NCI-H748 (cell line): ENCODE measurements at regions not wholly inside any gene's neighbourhood (a gene's known extent, or its start where the extent isn't known, plus 50 kb on each side); places are given as distances from the start of the nearest gene placed in this dataset.
"Not testable (repeated sequence)": the region's sequence is repeated elsewhere in the genome, so short reads cannot be mapped to it uniquely, and the experiment has no call there.

Experiments
- DNase-seq: peaks from one replicate; lab custom pipeline; 2025; ENCODE audit not compliant: unreplicated experiment; lab: John Stamatoyannopoulos, UW

DNA sequence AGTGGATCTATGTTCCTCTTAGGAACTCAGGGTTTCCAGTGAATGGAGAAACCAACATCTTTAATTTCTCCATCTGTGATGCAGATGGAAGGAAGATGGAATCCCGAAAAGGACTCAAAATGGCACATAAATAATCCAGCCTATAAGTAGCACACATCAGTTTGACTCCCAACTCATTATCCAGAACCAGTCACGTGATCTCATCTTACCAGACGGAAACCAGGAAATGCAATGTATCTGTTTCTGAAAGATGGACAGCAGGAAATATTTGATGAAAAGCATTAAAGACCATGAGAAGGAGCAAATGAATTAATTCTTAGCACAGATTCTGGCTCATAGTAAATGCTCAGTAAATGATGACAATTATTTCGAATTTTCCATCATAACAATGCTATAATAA lies 443.1 kb upstream of the FMR1 start:
- DNase-seq, result no peak

DNA sequence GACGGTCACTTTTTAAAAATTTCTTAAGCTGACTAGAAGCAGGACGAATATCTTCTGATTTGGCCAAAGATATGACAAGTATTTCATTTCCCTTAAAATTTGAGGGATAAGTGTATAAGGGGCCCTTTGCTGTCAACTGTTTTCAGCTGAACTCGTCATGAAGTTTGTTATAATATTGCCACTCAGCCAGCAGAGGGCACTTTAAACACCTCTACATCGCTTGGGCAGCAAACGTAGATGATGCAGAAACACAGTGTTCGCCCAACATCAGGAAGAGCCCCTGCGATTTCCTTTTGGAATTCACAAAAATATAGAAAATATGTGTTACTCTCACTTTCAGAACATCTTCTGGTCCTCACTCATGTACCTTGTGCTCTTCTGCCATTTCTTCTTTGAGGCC lies 435.7 kb upstream of the FMR1 start:
- DNase-seq, result peak; percentile 17

DNA sequence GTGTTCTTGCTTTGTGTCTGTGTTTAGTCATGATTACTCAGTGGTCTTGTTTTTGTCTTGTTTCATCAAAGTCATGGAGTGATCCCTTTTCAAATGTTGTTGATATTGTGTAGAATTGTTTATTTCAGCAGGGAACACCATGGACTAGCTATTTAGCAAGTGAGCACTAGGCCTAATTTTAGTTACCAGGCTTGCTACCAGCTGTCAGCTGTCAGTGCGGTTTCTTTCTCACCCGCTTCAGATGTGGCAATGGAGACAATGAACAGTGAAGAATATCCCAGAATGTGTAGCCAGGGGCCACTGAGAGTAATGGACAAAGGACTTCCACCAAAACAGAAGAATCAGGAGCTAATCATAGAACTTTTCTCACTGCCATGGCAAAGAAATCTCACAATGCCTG lies 432.8 kb upstream of the FMR1 start:
- DNase-seq, result no peak

DNA sequence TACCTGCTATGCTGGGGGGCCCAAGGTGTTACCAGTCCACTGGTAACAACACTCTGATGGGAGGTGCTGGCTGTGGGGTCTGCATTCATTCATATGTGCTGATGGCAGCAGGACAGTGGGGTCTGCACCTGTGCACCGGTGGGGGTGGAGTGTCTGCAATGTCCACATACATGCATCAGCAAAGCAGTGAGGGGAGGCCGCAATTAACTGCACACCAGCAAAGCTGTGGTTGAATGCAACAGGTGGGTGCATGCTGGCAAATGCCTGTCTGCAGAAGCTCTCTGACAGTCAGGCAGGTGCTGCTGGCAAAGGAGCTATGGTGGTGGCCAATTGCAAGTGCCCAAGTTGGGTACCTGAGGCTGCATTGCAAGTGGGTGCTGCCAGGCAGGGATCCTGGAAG lies 426.5 kb upstream of the FMR1 start:
- DNase-seq, result no peak

DNA sequence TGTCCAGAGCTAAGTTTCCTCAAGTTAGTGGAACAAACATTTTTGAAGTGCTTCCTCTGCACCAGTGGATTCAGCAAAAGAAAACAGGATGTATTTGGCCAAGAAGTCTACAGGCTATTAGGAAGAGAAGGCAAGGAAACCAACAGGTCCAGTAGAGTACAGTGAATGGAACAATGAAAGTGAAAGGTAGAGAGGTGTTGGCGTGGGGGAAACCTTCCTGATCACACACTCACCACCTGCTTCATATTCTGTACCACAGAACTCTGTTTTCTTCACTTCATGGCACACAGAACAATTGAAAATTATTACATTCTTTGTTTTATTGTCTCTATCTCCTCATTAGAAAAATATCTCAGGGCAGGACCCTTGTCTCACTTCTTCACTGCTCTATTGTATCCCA lies 417.4 kb upstream of the FMR1 start:
- no peak for DNase-seq

DNA sequence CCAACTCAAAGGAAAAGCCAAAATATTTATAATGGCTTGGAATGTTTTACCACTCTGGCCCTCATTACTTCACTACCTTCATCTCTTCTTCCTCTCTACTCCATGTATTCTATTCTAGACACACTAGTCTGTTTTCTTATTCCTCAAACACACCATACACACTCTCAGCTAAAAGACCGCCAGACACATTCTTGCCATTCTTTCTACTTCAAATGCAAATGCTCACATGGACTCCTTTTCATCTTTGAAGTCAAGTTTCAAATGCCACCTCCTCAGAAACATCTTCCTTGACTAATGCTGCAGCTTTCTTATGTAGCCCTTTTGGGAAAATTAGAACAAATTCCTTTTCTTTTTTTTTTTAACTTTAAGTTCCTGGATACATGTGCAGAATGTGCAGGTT lies 412.9 kb upstream of the FMR1 start:
- no peak for DNase-seq

DNA sequence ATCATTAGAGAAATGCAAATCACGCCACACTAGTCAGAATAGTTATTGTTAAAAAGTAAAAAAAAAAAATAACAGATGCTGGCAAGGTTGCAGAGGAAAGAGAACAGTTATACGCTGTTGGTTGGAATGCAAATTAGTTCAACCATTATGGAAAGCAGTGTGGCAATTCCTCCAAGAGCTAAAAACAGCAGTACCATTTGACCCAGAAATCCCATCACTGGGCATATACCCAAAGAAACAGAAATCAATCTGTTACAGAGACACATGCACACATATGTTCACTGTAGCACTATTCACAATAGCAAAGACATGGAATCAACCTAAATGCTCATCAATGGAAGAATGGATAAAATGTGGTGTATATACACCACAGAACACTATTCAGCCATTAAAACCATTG lies 388.7 kb upstream of the FMR1 start:
- no peak for DNase-seq

DNA sequence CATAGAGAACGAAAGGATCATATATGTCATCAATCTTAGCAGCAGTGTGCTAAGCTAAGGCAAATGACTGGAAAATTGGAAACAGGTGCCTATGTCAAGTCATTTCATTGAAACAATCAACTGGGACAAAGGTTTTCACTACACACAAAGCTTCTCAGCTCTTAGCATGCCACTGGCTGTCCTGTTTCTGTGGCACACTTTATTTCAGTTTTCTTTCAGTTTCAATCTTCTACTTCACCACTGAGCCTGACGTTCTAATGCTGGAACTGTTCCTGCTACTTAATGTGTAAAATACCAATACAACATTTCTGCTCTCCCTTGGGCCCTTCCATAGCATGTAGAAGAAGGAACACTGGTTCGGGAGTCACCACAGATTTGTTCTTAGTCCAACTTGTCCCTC lies 378.3 kb upstream of the FMR1 start:
- DNase-seq, result no peak

DNA sequence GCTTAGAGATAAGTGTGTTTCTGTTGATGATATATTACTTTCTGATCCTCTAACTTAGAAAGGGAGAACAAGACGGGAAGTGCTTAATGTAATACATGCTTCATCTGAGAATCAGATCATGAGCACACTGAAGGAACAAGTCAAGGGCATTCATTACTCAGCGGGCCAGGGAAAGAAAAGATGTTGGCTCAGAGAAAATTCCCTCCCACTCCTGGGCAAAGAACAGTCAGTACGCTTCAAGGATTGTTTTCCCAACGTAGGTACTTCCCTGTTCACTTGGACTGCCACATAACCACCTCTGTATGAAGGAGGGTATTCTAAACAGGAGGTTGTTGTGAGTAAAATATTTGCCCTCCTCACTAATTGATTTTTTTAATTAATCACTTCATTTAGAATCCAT lies 374.5 kb upstream of the FMR1 start:
- DNase-seq, result no peak

DNA sequence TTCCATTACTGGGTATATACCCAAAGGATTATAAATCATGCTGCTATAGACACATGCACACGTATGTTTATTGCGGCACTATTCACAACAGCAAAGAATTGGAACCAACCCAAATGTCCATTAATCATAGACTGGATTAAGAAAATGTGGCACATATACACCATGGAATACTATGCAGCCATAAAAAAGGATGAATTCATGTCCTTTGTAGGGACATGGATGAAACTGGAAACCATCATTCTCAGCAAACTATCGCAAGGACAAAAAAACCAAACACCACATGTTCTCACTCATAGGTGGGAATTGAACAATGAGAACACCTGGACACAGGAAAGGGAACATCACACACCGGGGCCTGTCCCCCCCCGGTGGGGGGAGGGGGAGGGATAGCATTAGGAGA lies 363.7 kb upstream of the FMR1 start:
- not testable (repeated sequence) for DNase-seq

DNA sequence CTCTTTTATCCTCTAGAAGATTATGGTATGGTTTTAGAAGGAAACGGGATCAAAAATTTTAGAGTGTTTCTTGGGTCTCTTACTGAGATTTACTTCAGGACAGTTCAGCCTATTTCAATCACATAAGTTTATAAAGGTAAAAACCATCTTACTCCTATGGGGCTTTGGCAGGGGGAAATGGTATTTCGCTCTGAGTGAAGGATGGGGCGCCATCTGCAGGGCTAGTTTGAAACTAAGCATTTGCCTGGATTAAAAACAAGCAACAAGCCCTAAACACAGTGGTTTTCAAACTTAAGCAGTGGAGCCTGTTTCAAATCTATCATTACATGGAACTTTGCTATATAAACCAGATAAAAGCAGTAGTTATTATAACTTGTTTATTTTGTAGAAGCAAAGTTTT lies 361.5 kb upstream of the FMR1 start:
- peak; percentile 1 for DNase-seq

DNA sequence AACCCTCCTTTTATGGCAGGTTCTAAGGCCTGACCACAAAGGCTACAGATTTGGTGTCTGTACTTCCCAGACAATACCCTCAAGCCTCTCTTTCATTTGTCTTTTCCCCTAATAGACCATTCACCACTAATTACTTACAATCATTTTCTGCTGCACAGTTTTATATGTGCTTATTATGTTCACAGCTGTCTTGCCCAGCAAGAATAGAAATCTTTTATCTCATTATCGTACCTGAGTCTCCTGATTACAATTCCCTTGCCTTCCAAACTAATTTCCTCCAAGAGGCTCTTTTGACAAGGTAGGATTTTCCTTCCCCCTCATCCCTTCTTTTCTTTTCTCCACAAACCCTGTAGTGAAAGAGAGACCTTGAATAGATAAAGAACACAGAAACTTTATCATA lies 352.5 kb upstream of the FMR1 start:
- no peak for DNase-seq

DNA sequence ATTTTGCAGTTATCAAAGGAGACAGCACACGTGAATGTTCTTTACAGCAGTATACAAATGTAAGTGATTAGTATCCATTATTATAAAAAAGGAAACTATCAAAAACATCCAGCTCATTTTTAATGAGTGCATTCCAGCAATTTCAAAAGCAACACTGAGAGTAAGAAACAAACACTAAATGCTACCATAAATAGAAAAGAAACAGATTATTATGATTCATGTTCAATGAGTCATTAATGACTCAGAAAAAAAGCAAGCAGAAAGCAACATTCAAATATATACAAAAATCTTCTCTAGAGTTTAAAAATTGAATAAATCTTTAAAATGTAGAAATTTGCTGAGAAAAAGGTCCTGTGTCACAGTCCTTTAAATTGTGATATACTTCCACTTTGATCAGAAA lies 346.5 kb upstream of the FMR1 start:
- no peak for DNase-seq

DNA sequence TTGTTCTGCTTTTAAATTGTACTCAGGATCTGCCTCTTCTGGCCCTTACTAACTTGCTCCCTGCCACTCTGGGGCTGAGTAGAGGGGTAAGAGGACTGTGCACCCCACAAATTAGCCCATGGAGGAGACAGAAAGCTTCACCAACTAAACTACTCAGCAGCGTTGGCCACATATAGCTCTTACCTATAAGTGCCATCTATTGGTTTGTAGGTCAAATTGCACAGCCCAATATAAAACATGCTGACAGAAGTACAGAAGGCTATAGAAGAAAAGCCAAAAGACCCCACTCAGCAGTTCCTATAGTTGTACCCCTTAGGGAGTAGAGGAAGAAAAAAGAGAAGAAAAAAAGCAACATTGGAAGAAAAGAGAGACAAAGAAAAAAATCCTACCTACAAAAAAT lies 341.2 kb upstream of the FMR1 start:
- no peak for DNase-seq

DNA sequence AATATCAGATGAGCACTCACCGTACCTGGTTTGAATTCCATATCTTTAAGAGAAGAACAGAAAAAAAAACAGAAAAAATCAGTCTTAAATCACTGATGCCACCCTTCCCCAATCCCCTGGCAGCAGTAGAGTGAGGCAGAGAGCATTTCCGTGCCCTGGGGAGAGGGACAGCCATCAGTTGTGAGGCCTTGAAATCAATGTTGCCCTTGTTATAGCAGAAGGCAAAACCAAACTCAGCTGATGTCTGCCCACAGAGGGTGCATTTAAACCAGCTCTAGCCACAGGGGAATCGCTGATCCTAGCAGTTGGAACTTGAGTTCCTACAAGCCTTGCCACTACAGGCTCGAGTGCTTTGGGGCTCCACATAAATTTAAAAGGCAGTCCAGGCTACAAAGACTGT lies 338.5 kb upstream of the FMR1 start:
- DNase-seq, result no peak

DNA sequence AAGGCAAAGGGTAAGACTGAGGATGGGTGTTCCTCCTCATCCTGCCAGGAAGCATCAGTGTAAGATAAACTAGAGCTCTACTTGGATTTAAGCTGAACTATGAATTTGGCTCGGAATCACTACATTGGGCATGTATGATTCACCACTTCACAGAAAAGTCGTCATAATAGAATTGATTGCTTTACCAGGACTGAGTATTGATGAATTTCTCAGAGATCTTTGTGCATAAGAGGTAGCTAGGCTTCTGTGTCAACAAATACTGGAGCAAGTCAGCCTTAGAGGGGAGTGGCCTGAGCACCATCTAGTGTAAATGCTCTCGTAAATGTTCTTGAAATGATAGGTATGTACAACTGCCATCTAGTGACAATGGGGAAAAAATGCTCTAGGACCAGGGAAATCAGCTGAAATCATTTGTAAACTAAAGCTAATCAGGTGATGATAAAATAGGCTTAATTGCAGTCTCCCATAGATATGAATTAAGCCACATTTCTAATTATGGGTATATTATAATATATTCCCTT lies 309.5 kb upstream of the FMR1 start:
- no peak for DNase-seq

DNA sequence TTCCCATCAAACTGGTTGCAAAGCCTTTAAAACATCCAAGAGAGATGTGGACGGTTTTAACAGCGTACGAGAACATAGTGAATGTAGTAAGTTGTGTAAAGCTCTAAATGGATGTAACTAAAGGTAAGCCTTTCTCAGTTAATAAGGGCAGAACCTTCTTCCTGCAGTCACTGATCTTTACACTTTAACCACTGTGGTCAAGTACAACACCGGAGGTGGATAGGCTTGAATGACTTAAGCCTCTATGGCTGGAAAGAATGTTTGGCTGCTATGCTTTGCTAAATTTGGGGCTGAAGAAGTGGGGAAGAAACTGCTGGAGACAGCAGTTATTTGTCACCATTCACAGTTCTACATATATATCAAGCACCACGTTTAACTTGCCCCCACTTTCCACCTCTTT lies 285.1 kb upstream of the FMR1 start:
- DNase-seq, result no peak

DNA sequence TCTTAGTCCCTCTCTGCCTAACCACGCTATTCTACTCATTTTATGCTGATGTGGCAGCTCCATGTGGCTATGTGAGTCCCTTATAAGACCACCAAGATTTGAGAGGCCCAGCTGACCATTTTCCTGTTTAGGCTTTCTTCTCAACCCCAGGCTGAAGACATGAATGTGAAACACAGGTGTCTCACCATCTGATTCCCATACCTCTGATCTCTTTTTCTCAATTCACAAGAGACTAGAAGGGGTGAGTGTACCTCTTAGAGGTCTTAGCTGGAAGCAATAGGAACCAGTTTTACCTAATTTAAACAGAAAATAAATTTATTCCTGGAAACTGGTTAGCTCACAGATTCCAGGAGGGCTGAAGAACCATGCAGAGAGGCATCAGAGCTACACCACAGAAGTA lies 276.5 kb upstream of the FMR1 start:
- DNase-seq, result no peak

DNA sequence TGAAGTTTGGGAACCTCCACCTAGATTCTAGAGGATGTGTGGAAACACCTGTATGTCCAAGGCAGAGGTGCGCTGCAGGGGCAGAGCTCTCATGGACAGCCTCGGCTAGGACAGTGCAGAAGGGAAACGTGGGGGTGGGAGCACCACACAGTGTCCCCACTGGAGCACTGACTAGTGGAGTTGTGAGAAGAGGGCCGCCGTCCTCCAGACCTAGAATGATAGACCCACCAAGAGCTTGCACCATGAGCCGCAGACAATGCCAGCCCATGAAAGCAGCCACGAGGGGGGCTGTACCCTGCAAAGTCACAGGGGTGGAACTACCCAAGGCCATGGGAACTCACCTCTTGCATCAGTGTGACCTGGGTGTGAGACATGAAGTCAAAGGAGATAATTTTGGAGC lies 274.5 kb upstream of the FMR1 start:
- no peak for DNase-seq

DNA sequence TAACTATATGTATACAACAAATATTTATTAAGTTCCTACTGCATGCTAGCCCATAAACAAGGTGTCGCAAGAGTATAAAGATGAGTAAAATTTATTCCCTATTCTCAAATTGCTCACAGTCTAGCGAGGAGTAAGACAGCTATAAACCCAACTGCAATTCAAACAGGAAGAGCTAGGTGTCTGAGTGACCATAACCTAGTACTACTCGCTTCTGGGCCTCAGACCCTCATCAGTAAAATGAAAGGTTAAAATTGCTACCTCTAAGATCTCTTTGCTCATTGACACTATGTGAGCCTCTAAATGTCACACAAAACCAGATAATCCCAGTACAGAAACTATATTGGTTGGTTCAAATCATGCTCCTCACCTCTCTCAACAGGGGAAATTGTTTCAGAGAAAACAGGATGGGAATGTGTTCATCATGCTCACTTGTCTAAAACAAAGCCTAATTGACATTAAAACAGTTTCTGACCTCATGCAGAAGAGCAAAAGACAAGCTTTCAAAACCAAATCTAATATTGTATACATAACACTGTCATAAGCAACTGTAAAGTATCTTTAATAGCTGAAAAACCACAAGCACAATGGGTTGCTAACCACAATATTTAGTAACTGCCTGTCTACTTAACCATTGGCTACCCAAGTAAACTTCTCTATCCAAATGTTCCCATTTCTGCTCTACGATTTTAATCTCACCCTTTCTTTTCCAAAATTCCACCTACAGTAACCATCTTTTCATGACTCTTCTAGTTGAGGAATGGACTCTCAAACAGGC lies 264.6 kb upstream of the FMR1 start:
- DNase-seq, result no peak

DNA sequence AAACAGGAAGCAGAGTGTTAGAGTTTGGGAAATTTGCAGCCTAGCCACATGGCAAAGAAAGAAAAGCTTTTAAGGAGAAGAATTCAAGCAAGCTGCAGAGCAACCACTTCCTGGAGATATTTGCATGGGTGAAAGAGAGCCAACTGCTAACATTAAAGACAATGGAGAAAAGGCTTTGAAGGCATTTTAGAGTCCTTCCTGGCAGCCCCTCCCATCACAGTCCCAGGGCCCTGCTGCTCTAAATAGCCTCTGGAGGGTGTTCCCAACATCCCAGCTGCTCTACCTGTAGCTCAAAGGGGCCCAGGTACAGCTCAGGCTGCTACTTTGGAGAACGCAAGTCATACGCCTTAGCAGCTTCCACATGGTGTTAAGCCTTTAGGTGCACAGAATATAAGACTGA lies 235.9 kb upstream of the FMR1 start:
- DNase-seq, result no peak

DNA sequence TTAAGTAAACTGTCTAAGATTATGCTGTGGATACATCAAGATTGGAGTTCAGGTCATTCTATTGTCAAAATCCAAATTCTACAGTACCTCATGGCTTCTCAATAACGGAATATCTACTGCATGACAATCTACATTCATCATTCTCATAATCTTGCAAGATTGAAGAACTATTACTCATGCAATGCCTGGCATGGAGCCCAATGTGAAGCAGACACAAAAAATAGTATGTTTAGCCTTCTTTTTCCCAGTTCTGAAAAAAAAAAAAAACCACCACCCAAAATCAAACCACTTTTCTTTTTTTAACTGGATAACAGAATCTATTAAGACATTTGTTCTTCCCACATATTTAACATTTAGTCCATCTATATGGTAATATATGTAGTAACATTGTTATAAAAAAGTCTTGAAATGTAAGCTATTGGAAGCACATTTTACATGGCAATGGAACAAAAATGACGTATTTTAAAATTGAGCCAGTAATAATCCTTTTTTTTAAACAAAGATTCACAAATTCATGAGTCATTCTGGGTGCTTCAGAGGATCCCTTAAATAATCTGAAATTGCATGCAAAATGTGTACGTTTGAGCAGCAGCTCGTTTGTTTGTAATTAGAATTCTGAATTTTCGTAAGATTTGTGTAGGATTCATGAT lies 232.2 kb upstream of the FMR1 start:
- no peak for DNase-seq

DNA sequence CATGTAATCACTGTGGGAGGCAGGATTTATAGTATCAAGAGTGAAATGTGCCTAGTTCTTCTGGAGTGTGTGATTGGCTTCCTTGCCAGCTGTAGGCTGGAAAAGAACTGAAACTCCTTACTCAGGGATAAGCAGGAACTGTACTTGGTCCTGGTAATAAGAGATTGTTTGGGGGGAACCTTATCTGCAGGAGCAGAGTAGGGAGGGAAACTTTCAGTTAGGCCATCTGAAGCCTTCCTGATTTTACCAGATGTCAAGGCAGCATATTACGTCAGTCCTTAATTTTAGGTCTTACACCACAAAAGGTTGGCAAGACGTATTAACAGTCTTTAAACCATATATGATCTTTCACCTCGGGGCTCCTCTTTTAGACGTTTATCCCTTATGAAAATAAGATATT lies 231.5 kb upstream of the FMR1 start:
- no peak for DNase-seq
